Adrenal gland (tissue), 5 donors: ENCODE measurements at regions not wholly inside any gene's neighbourhood (a gene's known extent, or its start where the extent isn't known, plus 50 kb on each side); places are given as distances from the start of the nearest gene placed in this dataset.

Experiments
- POLR2A ChIP-seq, 2 donors: fragments of 450-650 bp; IDR thresholded peaks; one replicate each; pipeline ENCODE4 v1.6.1; 2017; ENCODE audit warnings: antibody characterized with exemption in 2 of 2, mild to moderate bottlenecking in 2 of 2, moderate library complexity in 1 of 2
- TF ChIP-seq, protein P1 (sequence below), 6 experiments: fragments of 450-650 bp in 4 of 6; fragments of 200-600 bp in 2 of 6; sonication (generic) in 1 of 6; IDR thresholded peaks; 1 replicate in 5 of 6; 2 replicates in 1 of 6; pipeline versions ENCODE4 v1.5.1 to v1.8.0; 2016 to 2021; ENCODE audit warnings: antibody characterized with exemption in 6 of 6, mild to moderate bottlenecking in 2 of 6, moderate library complexity in 1 of 6
- donor health status: DM: no; HTN: no; CAD: no.

DNA sequence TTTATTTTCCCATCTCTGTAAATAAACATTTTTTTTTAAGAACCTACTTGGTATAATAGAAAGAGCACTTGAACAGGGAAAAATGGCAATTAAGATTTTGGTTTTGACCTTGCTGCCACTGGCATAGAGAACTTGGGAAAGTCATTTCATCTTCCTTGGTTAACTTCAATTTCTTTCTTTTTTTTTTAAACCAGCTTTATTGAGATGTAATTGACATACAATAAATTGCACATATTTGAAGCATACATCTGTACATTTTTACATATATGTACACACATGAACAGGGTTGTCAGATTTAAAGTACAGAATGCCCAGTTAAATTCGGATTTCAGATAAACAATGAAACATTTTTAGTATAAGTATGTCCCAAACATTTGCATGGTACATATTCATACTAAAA is 103.0 kb upstream of the RAPGEF2 start:
- TF ChIP-seq, protein P1, sequence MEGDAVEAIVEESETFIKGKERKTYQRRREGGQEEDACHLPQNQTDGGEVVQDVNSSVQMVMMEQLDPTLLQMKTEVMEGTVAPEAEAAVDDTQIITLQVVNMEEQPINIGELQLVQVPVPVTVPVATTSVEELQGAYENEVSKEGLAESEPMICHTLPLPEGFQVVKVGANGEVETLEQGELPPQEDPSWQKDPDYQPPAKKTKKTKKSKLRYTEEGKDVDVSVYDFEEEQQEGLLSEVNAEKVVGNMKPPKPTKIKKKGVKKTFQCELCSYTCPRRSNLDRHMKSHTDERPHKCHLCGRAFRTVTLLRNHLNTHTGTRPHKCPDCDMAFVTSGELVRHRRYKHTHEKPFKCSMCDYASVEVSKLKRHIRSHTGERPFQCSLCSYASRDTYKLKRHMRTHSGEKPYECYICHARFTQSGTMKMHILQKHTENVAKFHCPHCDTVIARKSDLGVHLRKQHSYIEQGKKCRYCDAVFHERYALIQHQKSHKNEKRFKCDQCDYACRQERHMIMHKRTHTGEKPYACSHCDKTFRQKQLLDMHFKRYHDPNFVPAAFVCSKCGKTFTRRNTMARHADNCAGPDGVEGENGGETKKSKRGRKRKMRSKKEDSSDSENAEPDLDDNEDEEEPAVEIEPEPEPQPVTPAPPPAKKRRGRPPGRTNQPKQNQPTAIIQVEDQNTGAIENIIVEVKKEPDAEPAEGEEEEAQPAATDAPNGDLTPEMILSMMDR (IDR thresholded peaks at IDR 0.05) = no peak
- TF ChIP-seq POLR2A (IDR thresholded peaks at IDR 0.05) = no peak
